22Rv1 (cell line): ENCODE measurements at regions not wholly inside any gene's neighbourhood (a gene's known extent, or its start where the extent isn't known, plus 50 kb on each side); places are given as distances from the start of the nearest gene placed in this dataset.

ENCODE experiments used
- CTCF ChIP-seq: fragments of 450-650 bp; IDR thresholded peaks from 2 replicates; pipeline ENCODE4 v1.5.1; 2017; ENCODE audit warnings: mild to moderate bottlenecking
- ZFX ChIP-seq: fragments of 450-650 bp; IDR thresholded peaks from 2 replicates; pipeline ENCODE4 v1.6.1; 2017; ENCODE audit warnings: antibody characterized with exemption, borderline replicate concordance

GRCh38 chr10:4725917-4726606 is 99.9 kb upstream of the AKR1E2 start:
- no peak for TF ChIP-seq CTCF
- no peak for TF ChIP-seq ZFX
